ENCODE measurements at regions not wholly inside any gene's neighbourhood (a gene's known extent, or its start where the extent isn't known, plus 50 kb on each side); places are given as distances from the start of the nearest gene placed in this dataset.
"Not testable (repeated sequence)": the region's sequence is repeated elsewhere in the genome, so short reads cannot be mapped to it uniquely, and the experiment has no call there.

- H3K9me3 ChIP-seq (ENCODE audit: low read length); H3K27ac ChIP-seq (ENCODE audit: low read depth, low read length, poor library complexity, severe bottlenecking); H4K20me1 ChIP-seq (ENCODE audit: insufficient read depth, low read length); H3K9me2 ChIP-seq (ENCODE audit: insufficient read depth, low read length); H3K4me3 ChIP-seq (ENCODE audit: low read depth, low read length, poor library complexity, severe bottlenecking); DNase-seq (ENCODE audit: low spot score); POLR2A ChIA-PET; H3K79me2 ChIP-seq (ENCODE audit: insufficient read depth, low read depth, low read length); intact Hi-C loops (cut with micrococcal nuclease; ENCODE audit: unreplicated experiment); H3K4me1 ChIP-seq (ENCODE audit: insufficient read depth, low read length, poor library complexity, severe bottlenecking); BruUV-seq (replicated peaks); H3K4me2 ChIP-seq (ENCODE audit: low read length); H2AFZ ChIP-seq (ENCODE audit: low read length); H3K36me3 ChIP-seq (ENCODE audit: insufficient read depth, low read length); CTCF ChIA-PET (ENCODE audit: unreplicated experiment): not testable (repeated sequence)
These were observed 335.6 kb downstream of the RPIA start for GRCh38 chr2:89027115-89027514.

DNA sequence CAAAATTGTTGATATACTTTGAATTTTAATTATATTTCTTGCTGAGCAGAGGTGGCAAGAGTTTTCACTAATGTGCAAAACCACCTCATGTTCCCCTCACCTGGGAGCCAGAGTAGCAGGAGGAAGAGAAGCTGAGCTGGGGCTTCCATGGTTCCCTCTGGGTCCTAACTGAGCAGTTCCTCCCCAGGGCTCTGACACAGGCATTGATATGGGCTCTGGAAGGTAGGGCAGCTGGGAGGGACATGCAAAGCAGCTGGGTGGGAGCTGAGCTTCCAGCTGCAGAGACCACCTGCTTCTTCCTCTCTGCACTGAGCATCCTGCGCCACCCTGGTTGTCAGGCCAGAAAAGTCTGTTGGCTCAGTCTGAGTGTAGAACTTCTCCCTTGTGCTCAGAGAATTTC, 336.1 kb downstream of the RPIA start:
- intact Hi-C loops (cut with micrococcal nuclease; ENCODE audit: unreplicated experiment); H3K9me2 ChIP-seq (ENCODE audit: insufficient read depth, low read length); H3K36me3 ChIP-seq (ENCODE audit: insufficient read depth, low read length); H3K9me3 ChIP-seq (ENCODE audit: low read length); H2AFZ ChIP-seq (ENCODE audit: low read length); CTCF ChIA-PET (ENCODE audit: unreplicated experiment); DNase-seq (ENCODE audit: low spot score); H4K20me1 ChIP-seq (ENCODE audit: insufficient read depth, low read length); BruUV-seq (replicated peaks); H3K4me1 ChIP-seq (ENCODE audit: insufficient read depth, low read length, poor library complexity, severe bottlenecking); H3K4me3 ChIP-seq (ENCODE audit: low read depth, low read length, poor library complexity, severe bottlenecking); H3K4me2 ChIP-seq (ENCODE audit: low read length); H3K27ac ChIP-seq (ENCODE audit: low read depth, low read length, poor library complexity, severe bottlenecking); POLR2A ChIA-PET; H3K79me2 ChIP-seq (ENCODE audit: insufficient read depth, low read depth, low read length): not testable (repeated sequence)

GRCh38 chr2:89029257-89029656, 337.8 kb downstream of the RPIA start:
- H2AFZ ChIP-seq (ENCODE audit: low read length); H3K4me1 ChIP-seq (ENCODE audit: insufficient read depth, low read length, poor library complexity, severe bottlenecking); CTCF ChIA-PET (ENCODE audit: unreplicated experiment); H3K27ac ChIP-seq (ENCODE audit: low read depth, low read length, poor library complexity, severe bottlenecking); H3K9me3 ChIP-seq (ENCODE audit: low read length); H3K4me3 ChIP-seq (ENCODE audit: low read depth, low read length, poor library complexity, severe bottlenecking); POLR2A ChIA-PET; H3K4me2 ChIP-seq (ENCODE audit: low read length); H4K20me1 ChIP-seq (ENCODE audit: insufficient read depth, low read length); intact Hi-C loops (cut with micrococcal nuclease; ENCODE audit: unreplicated experiment); H3K79me2 ChIP-seq (ENCODE audit: insufficient read depth, low read depth, low read length); H3K9me2 ChIP-seq (ENCODE audit: insufficient read depth, low read length); BruUV-seq (replicated peaks); H3K36me3 ChIP-seq (ENCODE audit: insufficient read depth, low read length); DNase-seq (ENCODE audit: low spot score): not testable (repeated sequence)

- peak; percentile 77 for DNase-seq (ENCODE audit: low spot score)
- intact Hi-C loops (cut with micrococcal nuclease; ENCODE audit: unreplicated experiment); BruUV-seq (replicated peaks): not testable (repeated sequence)
These were observed 356.9 kb downstream of the RPIA start for GRCh38 chr2:89048138-89049066.

DNA sequence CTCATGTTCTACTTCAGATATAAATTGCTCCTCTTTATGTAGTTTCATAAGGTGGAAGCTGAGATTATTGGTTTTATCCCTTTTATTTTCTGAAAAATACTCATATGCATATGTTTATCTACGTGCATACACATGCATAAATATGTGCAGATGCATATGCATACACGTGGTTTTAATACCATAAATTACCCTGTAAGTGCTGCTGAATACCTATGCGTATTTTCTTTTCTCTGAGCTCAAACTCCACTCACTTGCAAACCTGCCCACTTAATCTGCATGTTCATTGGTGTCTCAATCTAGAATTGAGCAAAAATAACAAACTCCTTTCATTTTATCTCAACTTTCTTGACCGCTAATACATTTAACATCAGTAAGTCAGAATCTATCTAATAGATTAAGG, 367.1 kb downstream of the RPIA start:
- H2AFZ ChIP-seq (ENCODE audit: low read length); intact Hi-C loops (cut with micrococcal nuclease; ENCODE audit: unreplicated experiment); H3K9me2 ChIP-seq (ENCODE audit: insufficient read depth, low read length); CTCF ChIA-PET (ENCODE audit: unreplicated experiment); BruUV-seq (replicated peaks); H3K4me2 ChIP-seq (ENCODE audit: low read length); H3K36me3 ChIP-seq (ENCODE audit: insufficient read depth, low read length); H3K79me2 ChIP-seq (ENCODE audit: insufficient read depth, low read depth, low read length); DNase-seq (ENCODE audit: low spot score); POLR2A ChIA-PET; H3K4me1 ChIP-seq (ENCODE audit: insufficient read depth, low read length, poor library complexity, severe bottlenecking); H3K27ac ChIP-seq (ENCODE audit: low read depth, low read length, poor library complexity, severe bottlenecking); H4K20me1 ChIP-seq (ENCODE audit: insufficient read depth, low read length); H3K9me3 ChIP-seq (ENCODE audit: low read length); H3K4me3 ChIP-seq (ENCODE audit: low read depth, low read length, poor library complexity, severe bottlenecking): not testable (repeated sequence)

More at GRCh38 chr2:89048138-89049066, 356.9 kb downstream of the RPIA start:
- H3K4me1 ChIP-seq (ENCODE audit: insufficient read depth, low read length, poor library complexity, severe bottlenecking); H3K4me3 ChIP-seq (ENCODE audit: low read depth, low read length, poor library complexity, severe bottlenecking); H3K9me3 ChIP-seq (ENCODE audit: low read length); H4K20me1 ChIP-seq (ENCODE audit: insufficient read depth, low read length); POLR2A ChIA-PET; H3K4me2 ChIP-seq (ENCODE audit: low read length); H3K9me2 ChIP-seq (ENCODE audit: insufficient read depth, low read length); H3K27ac ChIP-seq (ENCODE audit: low read depth, low read length, poor library complexity, severe bottlenecking); CTCF ChIA-PET (ENCODE audit: unreplicated experiment); H3K79me2 ChIP-seq (ENCODE audit: insufficient read depth, low read depth, low read length); H3K36me3 ChIP-seq (ENCODE audit: insufficient read depth, low read length): not testable (repeated sequence)
- TF ChIP-seq, protein P1, sequence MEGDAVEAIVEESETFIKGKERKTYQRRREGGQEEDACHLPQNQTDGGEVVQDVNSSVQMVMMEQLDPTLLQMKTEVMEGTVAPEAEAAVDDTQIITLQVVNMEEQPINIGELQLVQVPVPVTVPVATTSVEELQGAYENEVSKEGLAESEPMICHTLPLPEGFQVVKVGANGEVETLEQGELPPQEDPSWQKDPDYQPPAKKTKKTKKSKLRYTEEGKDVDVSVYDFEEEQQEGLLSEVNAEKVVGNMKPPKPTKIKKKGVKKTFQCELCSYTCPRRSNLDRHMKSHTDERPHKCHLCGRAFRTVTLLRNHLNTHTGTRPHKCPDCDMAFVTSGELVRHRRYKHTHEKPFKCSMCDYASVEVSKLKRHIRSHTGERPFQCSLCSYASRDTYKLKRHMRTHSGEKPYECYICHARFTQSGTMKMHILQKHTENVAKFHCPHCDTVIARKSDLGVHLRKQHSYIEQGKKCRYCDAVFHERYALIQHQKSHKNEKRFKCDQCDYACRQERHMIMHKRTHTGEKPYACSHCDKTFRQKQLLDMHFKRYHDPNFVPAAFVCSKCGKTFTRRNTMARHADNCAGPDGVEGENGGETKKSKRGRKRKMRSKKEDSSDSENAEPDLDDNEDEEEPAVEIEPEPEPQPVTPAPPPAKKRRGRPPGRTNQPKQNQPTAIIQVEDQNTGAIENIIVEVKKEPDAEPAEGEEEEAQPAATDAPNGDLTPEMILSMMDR (conservative IDR thresholded peaks at IDR 0.05; ENCODE audit: low read length): peak; percentile 72
- peak overlapping the region; percentile 64; the same call in 1 of the 2 replicates for H2AFZ ChIP-seq (ENCODE audit: low read length)

DNA sequence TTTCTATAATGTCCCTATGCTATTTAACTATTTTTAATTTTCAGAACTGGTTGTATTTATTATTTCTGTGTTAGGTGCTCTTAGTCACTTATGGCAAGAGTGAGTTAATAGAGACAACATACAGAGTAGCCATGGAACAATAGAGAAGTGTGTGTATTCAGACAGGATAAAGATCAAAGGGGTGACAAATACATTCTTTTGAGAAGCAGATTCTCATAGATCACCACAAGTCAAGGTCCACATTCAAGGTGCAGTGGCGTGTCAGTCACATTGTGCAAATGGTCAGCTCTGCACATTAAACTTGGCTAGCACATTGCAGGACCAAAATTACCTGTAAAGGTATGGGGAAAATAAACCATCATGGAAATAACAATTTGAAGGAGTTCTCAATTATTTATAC, 369.7 kb downstream of the RPIA start:
- H3K4me3 ChIP-seq (ENCODE audit: low read depth, low read length, poor library complexity, severe bottlenecking); H3K36me3 ChIP-seq (ENCODE audit: insufficient read depth, low read length); H2AFZ ChIP-seq (ENCODE audit: low read length); H3K9me2 ChIP-seq (ENCODE audit: insufficient read depth, low read length); intact Hi-C loops (cut with micrococcal nuclease; ENCODE audit: unreplicated experiment); DNase-seq (ENCODE audit: low spot score); H3K27ac ChIP-seq (ENCODE audit: low read depth, low read length, poor library complexity, severe bottlenecking); H3K4me2 ChIP-seq (ENCODE audit: low read length); H3K79me2 ChIP-seq (ENCODE audit: insufficient read depth, low read depth, low read length); BruUV-seq (replicated peaks); POLR2A ChIA-PET; CTCF ChIA-PET (ENCODE audit: unreplicated experiment); H4K20me1 ChIP-seq (ENCODE audit: insufficient read depth, low read length); H3K4me1 ChIP-seq (ENCODE audit: insufficient read depth, low read length, poor library complexity, severe bottlenecking); H3K9me3 ChIP-seq (ENCODE audit: low read length): not testable (repeated sequence)

Measured in OCI-LY7 (cell line).